GM18873 (cell line): ENCODE measurements at regions not wholly inside any gene's neighbourhood (a gene's known extent, or its start where the extent isn't known, plus 50 kb on each side); places are given as distances from the start of the nearest gene placed in this dataset.

Source experiments
- ATAC-seq: cut with Tn5 transposase; IDR thresholded peaks from one replicate; pipeline ENCODE4 v1.9.1; 2021; ENCODE audit warnings: mild to moderate bottlenecking, moderate library complexity, moderate number of reproducible peaks; ENCODE audit not compliant: unreplicated experiment, low FRiP score

DNA sequence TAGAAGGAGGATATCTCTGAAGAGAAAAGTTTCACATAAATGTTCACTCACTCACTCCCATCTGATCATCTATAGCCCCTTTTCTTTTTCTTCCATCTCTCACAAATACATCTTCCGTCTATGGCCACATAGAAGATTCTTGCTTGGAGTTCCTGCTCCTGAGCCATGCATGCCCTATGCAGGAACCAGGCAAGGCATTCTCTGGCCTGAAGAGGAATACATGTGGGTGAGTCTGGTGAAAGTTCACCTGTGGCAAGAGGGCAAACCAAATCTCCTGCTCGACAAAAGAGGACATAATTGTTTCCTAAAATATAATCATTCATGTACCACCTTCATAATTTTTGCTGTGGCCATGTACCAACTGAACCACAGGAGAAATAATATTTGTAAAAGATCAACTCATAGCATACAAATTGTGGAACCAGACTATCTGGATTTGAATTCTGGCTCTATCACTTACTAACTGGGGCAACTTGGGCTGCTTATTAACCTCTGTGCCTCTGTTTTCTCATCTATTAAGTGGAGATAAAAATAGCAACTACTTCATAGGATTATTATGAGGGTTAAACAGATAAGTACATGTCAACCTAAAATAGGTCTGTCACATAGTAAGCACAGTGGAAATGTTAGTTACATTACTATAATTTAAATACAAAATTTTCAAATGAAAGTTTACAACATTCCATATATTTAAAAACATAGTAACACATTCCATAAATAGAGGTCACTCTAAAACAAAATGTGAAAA is 121.2 kb upstream of the NFIB start:
- ATAC-seq = no peak

- ATAC-seq = no peak
Measured at GRCh38 chr9:14434158-14434504, 120.2 kb upstream of the NFIB start.

DNA sequence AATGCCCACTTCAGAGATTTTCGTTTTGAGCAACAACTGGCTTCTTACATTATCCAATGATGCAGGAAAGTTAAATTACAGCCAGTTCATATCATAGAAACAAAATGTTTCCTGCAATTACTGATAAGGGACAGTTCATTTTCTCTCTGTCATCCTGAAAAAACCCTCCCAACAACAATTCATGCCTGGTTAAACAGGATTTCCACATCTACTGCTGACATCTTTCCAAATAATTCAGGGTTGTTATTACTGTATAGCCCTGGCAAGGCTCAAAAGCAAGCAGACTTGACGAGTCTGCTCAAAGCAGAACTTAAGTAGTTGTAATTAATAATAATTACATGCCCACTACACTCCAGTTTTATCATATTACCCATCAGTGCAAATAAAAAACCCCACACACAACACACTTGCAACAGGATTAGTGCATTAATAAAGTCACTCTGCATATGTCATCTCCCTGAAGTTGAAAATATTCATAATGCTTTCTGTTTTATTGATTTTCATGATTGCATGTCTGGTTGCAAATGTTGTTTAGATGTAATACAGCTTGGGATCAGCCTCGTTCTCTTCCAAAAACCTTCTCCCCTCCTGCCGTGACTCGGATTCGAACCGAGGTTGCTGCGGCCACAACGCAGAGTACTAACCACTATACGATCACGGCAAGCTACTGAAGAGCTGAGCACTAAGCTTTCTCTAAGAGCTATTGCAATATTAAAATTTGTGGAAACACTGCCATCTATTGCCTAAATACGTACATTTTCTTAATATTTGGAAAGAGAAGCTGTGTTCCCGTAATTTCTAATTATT is 119.6 kb upstream of the NFIB start:
- no peak for ATAC-seq

DNA sequence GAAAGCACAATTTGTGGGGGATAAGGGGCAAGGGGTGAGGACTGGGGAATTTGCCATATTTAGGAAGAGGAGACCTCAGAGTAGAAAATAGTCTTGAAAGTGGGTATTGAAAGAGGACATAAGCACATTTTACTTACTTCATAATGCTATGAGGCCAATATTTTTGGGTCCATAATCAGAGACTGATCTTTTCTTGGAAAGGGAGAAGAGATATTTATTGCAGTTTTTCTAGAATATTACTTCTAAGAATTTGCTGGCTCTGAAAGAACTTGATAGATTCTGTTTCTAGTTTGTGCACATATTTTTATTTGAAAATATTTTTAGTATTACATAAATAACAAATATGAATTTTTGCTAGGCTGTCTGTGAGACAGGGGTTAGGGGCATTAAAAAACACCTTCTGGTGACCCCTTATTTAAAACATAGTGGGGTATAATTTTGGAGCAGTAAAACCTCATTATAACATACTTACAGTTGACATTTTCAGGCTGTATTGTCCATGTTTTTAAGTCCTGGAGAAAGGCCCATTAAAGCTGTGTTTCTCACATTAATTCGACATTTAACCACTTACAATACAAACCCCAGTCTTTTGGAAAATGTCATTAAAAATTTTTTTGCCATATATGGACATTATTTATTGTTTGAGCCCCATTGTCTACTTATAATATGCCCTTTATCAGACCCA is 118.9 kb upstream of the NFIB start:
- no peak for ATAC-seq

DNA sequence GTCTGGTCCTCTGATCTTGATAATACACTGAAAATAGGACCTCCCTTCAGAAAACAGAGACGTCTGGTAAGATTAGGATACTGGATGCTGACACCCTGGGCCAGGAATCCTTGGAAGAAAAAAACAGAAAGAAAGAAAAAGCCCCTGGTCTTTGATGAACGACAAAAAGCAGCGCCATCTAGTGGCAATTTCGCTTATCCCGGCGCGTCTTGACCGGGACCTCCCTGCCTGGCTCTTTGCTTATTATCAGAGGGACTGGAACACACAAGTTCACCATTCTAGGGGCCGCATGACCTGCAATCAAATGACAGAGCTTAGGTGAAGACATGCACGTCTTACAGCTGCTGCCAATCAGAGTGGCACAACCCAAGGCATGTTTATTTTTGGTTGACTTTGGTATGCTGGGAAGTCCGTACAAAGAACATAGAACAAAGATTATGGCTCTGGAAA is 114.9 kb upstream of the NFIB start:
- no peak for ATAC-seq

DNA sequence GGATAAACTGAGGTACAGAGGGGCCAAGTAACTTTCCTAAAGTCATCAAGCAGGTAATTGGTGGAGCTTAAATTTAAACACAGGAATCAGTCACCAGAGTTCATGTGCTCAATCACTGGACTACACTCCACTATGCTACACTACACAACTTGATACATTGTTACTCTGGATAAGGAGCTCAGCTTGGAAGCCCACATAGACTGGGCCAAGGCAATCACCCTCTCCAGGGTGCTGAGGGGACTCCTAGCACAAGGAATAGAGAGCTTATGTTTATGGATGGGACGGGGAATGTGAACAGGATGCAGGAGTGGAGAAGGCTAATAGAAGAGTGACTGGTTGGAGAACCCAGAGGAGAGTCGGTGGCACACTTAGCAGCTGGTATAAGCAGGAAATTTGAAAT is 113.5 kb upstream of the NFIB start:
- no peak for ATAC-seq

- no peak for ATAC-seq
Measured at GRCh38 chr9:14424983-14425382, 111.0 kb upstream of the NFIB start.

DNA sequence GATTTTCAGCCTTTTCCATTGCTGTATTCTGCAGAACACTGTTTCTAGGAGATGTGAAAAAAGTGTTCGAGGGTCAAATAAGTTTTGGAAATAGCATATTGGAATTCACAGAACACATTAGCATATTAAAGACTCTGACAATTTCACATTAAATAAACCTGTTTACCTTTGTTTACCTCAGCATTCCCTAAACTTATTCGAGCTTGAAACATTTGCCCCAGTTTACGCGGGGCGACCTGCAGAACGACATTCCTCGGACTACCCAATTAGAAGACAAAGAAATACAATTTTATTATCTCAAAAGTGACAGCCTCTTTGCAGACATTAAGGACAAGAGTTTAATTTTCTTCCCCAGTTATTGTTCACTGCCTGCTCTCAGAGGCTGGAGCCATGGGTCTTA is 110.3 kb upstream of the NFIB start:
- no peak for ATAC-seq

DNA sequence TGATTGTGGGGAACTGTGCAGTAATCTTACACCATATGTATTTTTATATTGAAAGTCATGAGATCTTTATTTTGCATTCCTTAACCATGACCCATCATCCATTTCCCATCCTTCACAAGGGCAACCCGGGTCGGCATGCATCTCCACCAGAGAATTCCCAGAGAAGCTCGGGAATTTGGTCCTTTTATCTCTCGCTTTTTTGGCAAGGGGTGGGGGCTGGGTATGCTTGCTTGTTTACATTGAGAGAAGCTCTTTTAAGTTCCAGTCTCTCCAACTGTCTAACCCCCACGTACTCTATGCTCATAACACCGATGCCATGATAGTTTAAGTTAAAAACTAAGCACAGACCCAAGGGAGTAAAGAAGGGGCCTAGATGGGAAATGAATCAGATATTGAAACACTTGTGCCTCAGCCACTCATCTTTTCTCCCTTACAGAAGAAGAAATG is 109.9 kb upstream of the NFIB start:
- no peak for ATAC-seq

DNA sequence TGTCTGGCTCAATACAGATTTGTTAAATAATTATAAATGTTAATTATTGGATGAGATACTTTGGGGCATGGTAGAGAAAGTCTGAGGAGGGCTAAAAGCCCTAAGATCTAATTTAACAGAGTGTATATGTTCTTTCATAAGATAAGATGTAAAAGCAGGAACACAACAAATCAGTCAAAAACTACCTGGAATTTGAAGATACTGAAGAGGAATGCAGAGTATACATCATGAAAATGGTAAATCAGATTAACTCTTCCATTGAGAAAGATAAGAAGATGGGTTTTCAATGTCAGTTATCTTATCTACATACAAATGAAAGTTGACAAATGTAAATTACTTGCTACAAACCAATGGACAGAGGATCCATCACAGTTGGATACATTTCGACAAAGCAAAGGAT is 107.3 kb upstream of the NFIB start:
- no peak for ATAC-seq

GRCh38 chr9:14418941-14419937 is 105.3 kb upstream of the NFIB start:
- ATAC-seq = no peak

- ATAC-seq = no peak
Measured at GRCh38 chr9:14418301-14418940, 104.5 kb upstream of the NFIB start.

GRCh38 chr9:14417237-14417636 is 103.3 kb upstream of the NFIB start:
- ATAC-seq = no peak

GRCh38 chr9:14415947-14416346 is 102.0 kb upstream of the NFIB start:
- ATAC-seq = no peak

GRCh38 chr9:14413812-14414211 is 99.9 kb upstream of the NFIB start:
- ATAC-seq = no peak

GRCh38 chr9:14412775-14413174 is 98.8 kb upstream of the NFIB start:
- no peak for ATAC-seq

DNA sequence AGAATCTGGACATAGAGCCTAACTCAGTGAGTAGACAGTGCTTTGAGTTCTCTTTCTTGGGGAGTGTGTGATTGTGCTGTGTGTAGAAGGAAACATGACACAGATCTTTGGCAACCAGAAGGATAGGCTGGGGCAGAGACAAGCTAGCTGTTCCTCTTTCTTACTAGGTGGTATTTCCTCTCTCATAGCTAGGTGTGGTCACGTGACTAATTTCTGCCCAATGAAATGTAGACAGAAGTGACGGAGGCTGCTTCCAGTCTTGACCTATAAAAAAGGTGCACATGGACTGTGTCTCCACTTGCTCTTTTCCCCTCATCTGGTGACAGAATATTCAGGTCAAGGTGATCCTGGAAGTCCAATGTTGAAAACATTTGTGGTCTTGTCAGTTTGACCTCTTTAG is 92.5 kb upstream of the NFIB start:
- no peak for ATAC-seq

GRCh38 chr9:14405176-14405706 is 91.3 kb upstream of the NFIB start:
- no peak for ATAC-seq

DNA sequence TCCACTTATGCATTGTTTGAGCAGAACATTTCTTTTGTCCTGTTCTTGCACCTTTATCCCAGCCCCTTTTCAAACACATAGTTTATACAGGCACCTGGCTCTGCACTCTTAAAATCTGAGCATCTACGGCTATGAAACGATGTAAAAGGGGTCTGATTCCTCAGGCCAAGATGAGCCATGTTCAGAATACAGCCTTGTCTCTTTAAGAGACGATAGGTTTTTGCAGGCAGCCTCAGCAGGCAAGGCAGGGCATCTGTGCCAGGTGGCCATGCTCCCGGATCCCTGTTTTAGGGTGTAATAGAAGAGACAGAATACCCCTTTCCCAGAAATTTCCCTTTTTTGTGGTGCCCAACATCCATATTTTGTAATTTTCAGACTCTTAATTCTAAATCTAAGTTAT is 89.1 kb upstream of the NFIB start:
- ATAC-seq = no peak
